Transverse colon (tissue), 4 donors: ENCODE measurements at regions not wholly inside any gene's neighbourhood (a gene's known extent, or its start where the extent isn't known, plus 50 kb on each side); places are given as distances from the start of the nearest gene placed in this dataset.

Source experiments
- POLR2AphosphoS5 ChIP-seq, 3 donors: sonication (generic); formaldehyde crosslinking; IDR thresholded peaks; one replicate each; pipeline ENCODE4 v1.6.1; 2016; ENCODE audit warnings: antibody characterized with exemption in 3 of 3
- TF ChIP-seq, protein P1 (sequence below), 5 experiments: fragments of 200-600 bp in 3 of 5; fragments of 450-650 bp in 2 of 5; sonication (generic) in 3 of 5; IDR thresholded peaks; 1 replicate in 2 of 5; 2 replicates in 3 of 5; pipeline ENCODE4 v1.5.1; 2016 to 2017; ENCODE audit warnings: antibody characterized with exemption in 5 of 5, inconsistent platforms in 3 of 5, mild to moderate bottlenecking in 2 of 5, moderate library complexity in 1 of 5

DNA sequence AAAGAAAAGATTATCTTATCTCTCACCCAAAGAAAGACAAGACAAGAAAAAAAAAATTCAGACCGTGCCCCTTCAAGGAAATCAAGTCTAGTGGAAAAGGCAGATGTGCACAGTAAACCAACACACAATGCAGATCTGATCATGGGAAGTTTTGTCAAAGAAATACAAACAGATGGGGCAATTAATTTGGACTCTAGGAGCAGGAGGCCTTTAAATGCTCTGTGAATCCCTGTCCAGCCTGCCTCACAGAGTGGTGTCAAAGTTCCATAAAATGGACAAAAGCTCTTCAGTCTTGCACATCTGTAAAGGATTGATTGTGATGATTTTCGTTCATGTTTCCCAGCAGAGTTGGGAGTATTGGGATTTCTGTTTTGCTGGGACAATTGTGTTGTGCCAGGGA is 53.1 kb upstream of the TGM3 start:
- TF ChIP-seq, protein P1, sequence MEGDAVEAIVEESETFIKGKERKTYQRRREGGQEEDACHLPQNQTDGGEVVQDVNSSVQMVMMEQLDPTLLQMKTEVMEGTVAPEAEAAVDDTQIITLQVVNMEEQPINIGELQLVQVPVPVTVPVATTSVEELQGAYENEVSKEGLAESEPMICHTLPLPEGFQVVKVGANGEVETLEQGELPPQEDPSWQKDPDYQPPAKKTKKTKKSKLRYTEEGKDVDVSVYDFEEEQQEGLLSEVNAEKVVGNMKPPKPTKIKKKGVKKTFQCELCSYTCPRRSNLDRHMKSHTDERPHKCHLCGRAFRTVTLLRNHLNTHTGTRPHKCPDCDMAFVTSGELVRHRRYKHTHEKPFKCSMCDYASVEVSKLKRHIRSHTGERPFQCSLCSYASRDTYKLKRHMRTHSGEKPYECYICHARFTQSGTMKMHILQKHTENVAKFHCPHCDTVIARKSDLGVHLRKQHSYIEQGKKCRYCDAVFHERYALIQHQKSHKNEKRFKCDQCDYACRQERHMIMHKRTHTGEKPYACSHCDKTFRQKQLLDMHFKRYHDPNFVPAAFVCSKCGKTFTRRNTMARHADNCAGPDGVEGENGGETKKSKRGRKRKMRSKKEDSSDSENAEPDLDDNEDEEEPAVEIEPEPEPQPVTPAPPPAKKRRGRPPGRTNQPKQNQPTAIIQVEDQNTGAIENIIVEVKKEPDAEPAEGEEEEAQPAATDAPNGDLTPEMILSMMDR (IDR thresholded peaks at IDR 0.05) = no peak
- TF ChIP-seq POLR2AphosphoS5 (IDR thresholded peaks at IDR 0.05) = no peak
